ENCODE measurements at regions not wholly inside any gene's neighbourhood (a gene's known extent, or its start where the extent isn't known, plus 50 kb on each side); places are given as distances from the start of the nearest gene placed in this dataset.
"Not testable (repeated sequence)": the region's sequence is repeated elsewhere in the genome, so short reads cannot be mapped to it uniquely, and the experiment has no call there.

- FAIRE-seq: no peak
Observed at GRCh38 chr9:117775591-117775990, 71.4 kb downstream of the TLR4 start.

GRCh38 chr9:117777823-117778222 lies 73.6 kb downstream of the TLR4 start:
- no peak for FAIRE-seq

- no peak for FAIRE-seq
Observed at GRCh38 chr9:117779760-117780159, 75.6 kb downstream of the TLR4 start.

GRCh38 chr9:117782931-117783788 lies 79.0 kb downstream of the TLR4 start:
- no peak for FAIRE-seq

- no peak for FAIRE-seq
Observed at GRCh38 chr9:117783828-117784227, 79.6 kb downstream of the TLR4 start.

- FAIRE-seq: no peak
Observed at GRCh38 chr9:117784996-117785395, 80.8 kb downstream of the TLR4 start.

GRCh38 chr9:117787746-117788145 lies 83.5 kb downstream of the TLR4 start:
- FAIRE-seq: no peak

GRCh38 chr9:117795271-117795670 lies 91.1 kb downstream of the TLR4 start:
- no peak for FAIRE-seq

GRCh38 chr9:117796681-117797080 lies 92.5 kb downstream of the TLR4 start:
- FAIRE-seq: no peak

GRCh38 chr9:117800389-117800788 lies 96.2 kb downstream of the TLR4 start:
- no peak for FAIRE-seq

GRCh38 chr9:117809751-117810150 lies 105.5 kb downstream of the TLR4 start:
- FAIRE-seq: no peak

GRCh38 chr9:117815315-117815714 lies 111.1 kb downstream of the TLR4 start:
- no peak for FAIRE-seq

GRCh38 chr9:117815948-117816347 lies 111.7 kb downstream of the TLR4 start:
- FAIRE-seq: no peak

- FAIRE-seq: no peak
Observed at GRCh38 chr9:117821954-117822353, 117.8 kb downstream of the TLR4 start.

- no peak for FAIRE-seq
Observed at GRCh38 chr9:117823576-117823975, 119.4 kb downstream of the TLR4 start.

GRCh38 chr9:117825609-117826347 lies 121.6 kb downstream of the TLR4 start:
- FAIRE-seq: no peak

- FAIRE-seq: no peak
Observed at GRCh38 chr9:117826837-117827236, 122.6 kb downstream of the TLR4 start.

GRCh38 chr9:117827456-117827855 lies 123.3 kb downstream of the TLR4 start:
- no peak for FAIRE-seq

- no peak for FAIRE-seq
Observed at GRCh38 chr9:117828466-117828865, 124.3 kb downstream of the TLR4 start.

GRCh38 chr9:117835798-117836197 lies 131.6 kb downstream of the TLR4 start:
- FAIRE-seq: no peak

GRCh38 chr9:117839862-117840261 lies 135.7 kb downstream of the TLR4 start:
- no peak for FAIRE-seq

GRCh38 chr9:117851836-117852461 lies 147.7 kb downstream of the TLR4 start:
- not testable (repeated sequence) for FAIRE-seq

GRCh38 chr9:117858561-117858960 lies 154.4 kb downstream of the TLR4 start:
- FAIRE-seq: no peak

- FAIRE-seq: no peak
Observed at GRCh38 chr9:117860849-117861248, 156.6 kb downstream of the TLR4 start.
